Mucosa of descending colon (tissue), 3 donors: ENCODE measurements at regions not wholly inside any gene's neighbourhood (a gene's known extent, or its start where the extent isn't known, plus 50 kb on each side); places are given as distances from the start of the nearest gene placed in this dataset.

ENCODE experiments used
- ATAC-seq: fragments of 200-7000 bp; cut with Tn5 transposase; one replicate; pipeline ENCODE4 v1.9.1; 2020; ENCODE audit warnings: mild to moderate bottlenecking, moderate library complexity
- DNase-seq, 3 donors: peaks; one replicate each; pipeline ENCODE4 v3.0.0-alpha.2; 2020
- H3K36me3 ChIP-seq: fragments of 200-600 bp; one replicate; pipeline ENCODE4 v1.8.0; 2021; ENCODE audit warnings: low read depth, mild to moderate bottlenecking
- H3K4me1 ChIP-seq: fragments of 200-600 bp; one replicate; pipeline ENCODE4 v1.8.0; 2021; ENCODE audit warnings: low read depth, mild to moderate bottlenecking
- H3K4me3 ChIP-seq: fragments of 200-600 bp; one replicate; pipeline ENCODE4 v1.8.0; 2021; ENCODE audit warnings: mild to moderate bottlenecking
- H3K9me3 ChIP-seq: fragments of 200-600 bp; one replicate; pipeline ENCODE4 v1.8.0; 2021; ENCODE audit warnings: mild to moderate bottlenecking
- intact Hi-C, 2 donors: fragments of 100-400 bp; cut with DNase I in 1 of 2; cut with micrococcal nuclease in 1 of 2; formaldehyde crosslinking; loops; one replicate each; pipeline versions ENCODE4 v1.11.0 to v1.11.1; 2022; cut with DNase I, micrococcal nuclease
- TF ChIP-seq, protein P1 (sequence below): fragments of 200-600 bp; IDR thresholded peaks from one replicate; pipeline ENCODE4 v1.8.0; 2022; ENCODE audit warnings: antibody characterized with exemption, mild to moderate bottlenecking
- donor health status: DM: no; HTN: no; CAD: no; lungs with moderate emphysema.
- donor health status: DM: no; HTN: no; CAD: no.
- donor health status: DM: no; HTN: yes; CAD: no.

- no peak overlapping the region for H3K4me3 ChIP-seq
- ATAC-seq (no peak), DNase-seq (no peak)
- intact Hi-C loops, result no loop called here
- H3K9me3 ChIP-seq, result no peaks in the 10 kb centered on the region
- H3K4me1 ChIP-seq, result no peaks in the 10 kb centered on the region
- no peaks in the 10 kb centered on the region for H3K36me3 ChIP-seq
- TF ChIP-seq, protein P1, sequence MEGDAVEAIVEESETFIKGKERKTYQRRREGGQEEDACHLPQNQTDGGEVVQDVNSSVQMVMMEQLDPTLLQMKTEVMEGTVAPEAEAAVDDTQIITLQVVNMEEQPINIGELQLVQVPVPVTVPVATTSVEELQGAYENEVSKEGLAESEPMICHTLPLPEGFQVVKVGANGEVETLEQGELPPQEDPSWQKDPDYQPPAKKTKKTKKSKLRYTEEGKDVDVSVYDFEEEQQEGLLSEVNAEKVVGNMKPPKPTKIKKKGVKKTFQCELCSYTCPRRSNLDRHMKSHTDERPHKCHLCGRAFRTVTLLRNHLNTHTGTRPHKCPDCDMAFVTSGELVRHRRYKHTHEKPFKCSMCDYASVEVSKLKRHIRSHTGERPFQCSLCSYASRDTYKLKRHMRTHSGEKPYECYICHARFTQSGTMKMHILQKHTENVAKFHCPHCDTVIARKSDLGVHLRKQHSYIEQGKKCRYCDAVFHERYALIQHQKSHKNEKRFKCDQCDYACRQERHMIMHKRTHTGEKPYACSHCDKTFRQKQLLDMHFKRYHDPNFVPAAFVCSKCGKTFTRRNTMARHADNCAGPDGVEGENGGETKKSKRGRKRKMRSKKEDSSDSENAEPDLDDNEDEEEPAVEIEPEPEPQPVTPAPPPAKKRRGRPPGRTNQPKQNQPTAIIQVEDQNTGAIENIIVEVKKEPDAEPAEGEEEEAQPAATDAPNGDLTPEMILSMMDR, result no peak
Observed at GRCh38 chr11:79686703-79687419, 246.0 kb upstream of the TENM4 start.

- H3K36me3 ChIP-seq, result no peaks in the 10 kb centered on the region
- no peak overlapping the region for H3K4me3 ChIP-seq
- ATAC-seq (no peak), DNase-seq (no peak)
- TF ChIP-seq, protein P1, result no peak
- H3K4me1 ChIP-seq, result no peaks in the 10 kb centered on the region
- no peaks in the 10 kb centered on the region for H3K9me3 ChIP-seq
- intact Hi-C loops, result no loop called here
Observed at GRCh38 chr11:79683930-79684329, 243.1 kb upstream of the TENM4 start.

- H3K36me3 ChIP-seq, result no peaks in the 10 kb centered on the region
- H3K9me3 ChIP-seq, result no peaks in the 10 kb centered on the region
- TF ChIP-seq, protein P1, result no peak
- intact Hi-C loops, result no loop called here
- no peak overlapping the region for H3K4me3 ChIP-seq
- DNase-seq (no peak), ATAC-seq (no peak)
- no peaks in the 10 kb centered on the region for H3K4me1 ChIP-seq
Observed at GRCh38 chr11:79678780-79679452, 238.1 kb upstream of the TENM4 start.

DNA sequence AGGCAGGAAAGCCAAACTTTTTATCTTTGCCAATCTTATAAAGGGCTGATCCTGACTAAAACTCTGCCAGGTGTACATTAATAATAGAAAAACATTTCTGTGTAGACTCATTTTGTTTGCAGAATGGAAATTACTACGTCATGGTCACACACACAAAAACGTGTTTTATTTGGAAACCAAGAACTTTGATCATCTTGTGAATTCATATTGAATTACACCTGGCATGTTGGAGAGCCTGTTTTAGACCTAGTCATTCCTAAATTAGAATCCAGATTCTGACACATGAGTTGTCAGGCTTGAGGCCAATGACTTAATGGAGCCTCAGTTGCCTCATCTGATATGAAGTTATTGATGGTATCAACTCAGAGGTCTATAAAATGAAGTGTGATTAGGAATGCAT lies 235.6 kb upstream of the TENM4 start:
- no peaks in the 10 kb centered on the region for H3K36me3 ChIP-seq
- no peaks in the 10 kb centered on the region for H3K9me3 ChIP-seq
- TF ChIP-seq, protein P1, result no peak
- intact Hi-C loops, result no loop called here
- no peak for DNase-seq
- no peak for ATAC-seq
- H3K4me3 ChIP-seq, result no peak overlapping the region
- H3K4me1 ChIP-seq, result no peaks in the 10 kb centered on the region

DNA sequence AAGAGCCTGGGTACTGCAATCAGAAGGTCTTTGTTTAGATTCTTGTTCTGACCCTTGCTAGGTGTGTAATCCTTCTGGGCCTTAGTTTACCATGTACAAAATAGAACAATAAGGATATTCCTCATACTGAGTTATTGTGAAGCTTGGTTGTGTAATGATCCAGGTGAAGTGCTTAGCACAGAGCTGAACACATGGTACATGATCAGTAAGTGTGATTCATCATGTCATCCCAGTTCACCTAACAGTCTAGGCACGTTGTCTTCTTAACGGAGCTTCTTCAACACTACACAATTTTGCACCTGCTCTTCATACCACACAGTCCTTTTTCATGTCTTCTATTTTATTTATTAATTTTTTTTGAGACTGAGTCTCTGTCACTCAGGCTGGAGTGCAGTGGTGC lies 234.3 kb upstream of the TENM4 start:
- ATAC-seq, result no peak

More for the DNA sequence above, 234.3 kb upstream of the TENM4 start:
- H3K4me3 ChIP-seq, result no peak overlapping the region
- H3K4me1 ChIP-seq, result no peaks in the 10 kb centered on the region
- intact Hi-C loops, result no loop called here
- H3K36me3 ChIP-seq, result no peaks in the 10 kb centered on the region
- no peaks in the 10 kb centered on the region for H3K9me3 ChIP-seq
- no peak for DNase-seq
- TF ChIP-seq, protein P1, result no peak
